WTC11 (cell line): ENCODE measurements at regions not wholly inside any gene's neighbourhood (a gene's known extent, or its start where the extent isn't known, plus 50 kb on each side); places are given as distances from the start of the nearest gene placed in this dataset.

ENCODE experiments used
- ATAC-seq: fragments of 200-7000 bp; cut with Tn5 transposase; 2 replicates; pipeline ENCODE4 v1.10.0; 2021; ENCODE audit warnings: mild to moderate bottlenecking, moderate library complexity
- CTCF ChIA-PET: fragments of 300-600 bp; sonication (Branson Sonifier 250); formaldehyde crosslinking; loops from one replicate; lab custom pipeline; 2021; ENCODE audit warnings: antibody characterized with exemption; lab: Charles Lee
- POLR2A ChIA-PET: fragments of 350-600 bp; sonication (Branson Sonifier 250); formaldehyde crosslinking; loops from one replicate; lab custom pipeline; 2021; ENCODE audit warnings: antibody characterized with exemption; lab: Charles Lee
- DNase-seq: peaks from one replicate; pipeline ENCODE4 v3.0.0; 2021; ENCODE audit warnings: low spot score
- H3K27ac Mint-ChIP-seq: 2 replicates; pipeline ENCODE4 v1.8.0; 2021; ENCODE audit warnings: mixed read lengths
- H3K27me3 Mint-ChIP-seq: 2 replicates; pipeline ENCODE4 v1.8.0; 2021; ENCODE audit warnings: low read depth, mild to moderate bottlenecking, moderate library complexity, mixed read lengths
- H3K36me3 Mint-ChIP-seq: 2 replicates; pipeline ENCODE4 v1.8.0; 2021; ENCODE audit warnings: mixed read lengths
- H3K4me1 Mint-ChIP-seq: 2 replicates; pipeline ENCODE4 v1.8.0; 2022; ENCODE audit warnings: mixed read lengths
- H3K4me3 Mint-ChIP-seq: 2 replicates; pipeline ENCODE4 v1.8.0; 2021; ENCODE audit warnings: mild to moderate bottlenecking, moderate library complexity, mixed read lengths
- H3K9me3 Mint-ChIP-seq: 2 replicates; pipeline ENCODE4 v1.8.0; 2021; ENCODE audit warnings: mixed read lengths
- ARID4B ChIP-seq: sonication (generic); formaldehyde crosslinking; IDR thresholded peaks from 2 replicates; pipeline ENCODE4 v1.8.0; 2023; ENCODE audit warnings: missing genetic modification reagents, mild to moderate bottlenecking, borderline replicate concordance
- CDX4 ChIP-seq: fragments of 250-450 bp; sonication (Bioruptor Pico); IDR thresholded peaks from 2 replicates; pipeline ENCODE4 v1.9.0; 2021; ENCODE audit warnings: moderate library complexity, mild to moderate bottlenecking, inconsistent platforms, borderline replicate concordance
- CREB1 ChIP-seq: sonication (generic); formaldehyde crosslinking; IDR thresholded peaks from 2 replicates; pipeline ENCODE4 v1.8.0; 2023; ENCODE audit warnings: mild to moderate bottlenecking, missing genetic modification reagents
- CTCF ChIP-seq: fragments of 200-600 bp; IDR thresholded peaks from 2 replicates; pipeline ENCODE4 v1.8.0; 2022; ENCODE audit warnings: antibody characterized with exemption
- GRHL2 ChIP-seq: fragments of 250-450 bp; sonication (Bioruptor Pico); IDR thresholded peaks from 2 replicates; pipeline ENCODE4 v1.8.0; 2022; ENCODE audit warnings: mild to moderate bottlenecking, moderate library complexity; ENCODE audit not compliant: insufficient replicate concordance, severe bottlenecking
- JUN ChIP-seq: sonication (generic); formaldehyde crosslinking; IDR thresholded peaks from 2 replicates; pipeline ENCODE4 v1.8.0; 2023; ENCODE audit warnings: mild to moderate bottlenecking, missing genetic modification reagents
- KAT7 ChIP-seq: sonication (generic); formaldehyde crosslinking; IDR thresholded peaks from 2 replicates; pipeline ENCODE4 v1.8.1; 2023; ENCODE audit warnings: missing genetic modification reagents, mild to moderate bottlenecking, borderline replicate concordance
- MXD4 ChIP-seq: fragments of 250-450 bp; sonication (Bioruptor Pico); IDR thresholded peaks from 2 replicates; pipeline ENCODE4 v1.8.0; 2021; ENCODE audit warnings: mild to moderate bottlenecking, moderate library complexity, borderline replicate concordance
- MYBL2 ChIP-seq: sonication (generic); formaldehyde crosslinking; IDR thresholded peaks from 2 replicates; pipeline ENCODE4 v1.8.1; 2023; ENCODE audit warnings: mild to moderate bottlenecking, moderate library complexity, missing genetic modification reagents
- NFATC4 ChIP-seq: fragments of 250-450 bp; sonication (Bioruptor Pico); IDR thresholded peaks from 2 replicates; pipeline ENCODE4 v1.9.0; 2021; ENCODE audit warnings: mild to moderate bottlenecking
- SMAD4 ChIP-seq: sonication (generic); formaldehyde crosslinking; IDR thresholded peaks from 2 replicates; pipeline ENCODE4 v1.8.0; 2022; ENCODE audit warnings: mild to moderate bottlenecking, missing genetic modification reagents
- STAT6 ChIP-seq: sonication (generic); formaldehyde crosslinking; conservative IDR thresholded peaks from 2 replicates; pipeline ENCODE4 v1.8.1; 2023; ENCODE audit warnings: mild to moderate bottlenecking, low read depth, missing genetic modification reagents, moderate library complexity
- ZBTB43 ChIP-seq: sonication (generic); formaldehyde crosslinking; IDR thresholded peaks from 2 replicates; pipeline ENCODE4 v1.8.1; 2023; ENCODE audit warnings: mild to moderate bottlenecking, missing genetic modification reagents
- ZMAT4 ChIP-seq: fragments of 250-450 bp; sonication (Bioruptor Pico); IDR thresholded peaks from 2 replicates; pipeline ENCODE4 v1.9.0; 2021; ENCODE audit warnings: mild to moderate bottlenecking
- ZNF219 ChIP-seq: sonication (generic); formaldehyde crosslinking; IDR thresholded peaks from 2 replicates; pipeline ENCODE4 v1.8.0; 2023; ENCODE audit warnings: missing genetic modification reagents, mild to moderate bottlenecking, borderline replicate concordance
- ZNF512 ChIP-seq: sonication (generic); formaldehyde crosslinking; IDR thresholded peaks from 2 replicates; pipeline ENCODE4 v1.8.1; 2022; ENCODE audit warnings: missing genetic modification reagents, borderline replicate concordance

- TF ChIP-seq NFATC4 (no peak), ZNF512 (CRISPR knock-in tag) (no peak), CTCF (no peak), MYBL2 (CRISPR knock-in tag) (no peak), JUN (CRISPR knock-in tag) (no peak), STAT6 (CRISPR knock-in tag) (no peak)
- TF ChIP-seq, all 79 proteins: peak for 0
Observed at GRCh38 chr7:136064081-136064480, 86.9 kb upstream of the MTPN start (continued).

- ChIA-PET POLR2A (no interaction called here), CTCF (no interaction called here)
- Mint-ChIP-seq H3K9me3 (peaks cover 3% of the 10 kb centered on the region; the same call in 1 of the 2 replicates), H3K27ac (no peak overlapping the region), H3K4me3 (no peak overlapping the region), H3K27me3 (no peaks in the 10 kb centered on the region), H3K4me1 (peaks cover 10% of the 10 kb centered on the region), H3K36me3 (no peaks in the 10 kb centered on the region)
- TF ChIP-seq MXD4, result no peak
- TF ChIP-seq MYBL2 (CRISPR knock-in tag), result no peak
- TF ChIP-seq ARID4B (CRISPR knock-in tag), result no peak
- TF ChIP-seq ZBTB43 (CRISPR knock-in tag), result no peak
- TF ChIP-seq CREB1 (CRISPR knock-in tag), result no peak
- DNase-seq (no peak), ATAC-seq (no peak)
Observed at GRCh38 chr7:136063326-136063666, 86.1 kb upstream of the MTPN start.

GRCh38 chr7:136062625-136063325 is 85.6 kb upstream of the MTPN start:
- DNase-seq, result no peak
- Mint-ChIP-seq H3K9me3 (peaks cover 3% of the 10 kb centered on the region; the same call in 1 of the 2 replicates), H3K27me3 (no peaks in the 10 kb centered on the region), H3K27ac (no peak overlapping the region), H3K36me3 (no peaks in the 10 kb centered on the region), H3K4me1 (peaks cover 10% of the 10 kb centered on the region), H3K4me3 (no peak overlapping the region)
- CTCF ChIA-PET, result no interaction called here
- no peak for ATAC-seq
- POLR2A ChIA-PET, result no interaction called here
- TF ChIP-seq ZMAT4 (no peak), NFATC4 (no peak), ZNF219 (CRISPR knock-in tag) (no peak), KAT7 (no peak), SMAD4 (CRISPR knock-in tag) (no peak), GRHL2 (no peak), CDX4 (CRISPR knock-in tag) (no peak)
